ENCODE measurements at regions not wholly inside any gene's neighbourhood (a gene's known extent, or its start where the extent isn't known, plus 50 kb on each side); places are given as distances from the start of the nearest gene placed in this dataset.
A peak's percentile ranks its signal among the peaks of the same experiment; 100 is the strongest.

- TF ChIP-seq CTCF (IDR thresholded peaks at IDR 0.05; ENCODE audit: insufficient read depth, low read length) (no peak), REST (IDR thresholded peaks at IDR 0.05; ENCODE audit: insufficient replicate concordance, low read depth) (no peak), SPI1 (IDR thresholded peaks at IDR 0.05; ENCODE audit: borderline replicate concordance, low read depth) (peak; percentile 52; the same call in 1 of the 2 replicates), POLR2AphosphoS5 (IDR thresholded peaks at IDR 0.05; ENCODE audit: low read depth) (no peak)
These were observed 382.1 kb downstream of the KCNA4 start for GRCh38 chr11:29634744-29635143.

Data from HL-60 (cell line).